Liver (tissue), 8 donors: ENCODE measurements at regions not wholly inside any gene's neighbourhood (a gene's known extent, or its start where the extent isn't known, plus 50 kb on each side); places are given as distances from the start of the nearest gene placed in this dataset.
A peak's percentile ranks its signal among the peaks of the same experiment; 100 is the strongest.

ENCODE experiments used
- DNase-seq: peaks from one replicate; pipeline ENCODE4 v3.0.0-alpha.2; 2017; ENCODE audit warnings: low spot score
- H3K27ac ChIP-seq, 2 donors: one replicate each; pipeline ENCODE4 v1.7.0; 2013; ENCODE audit warnings: inconsistent platforms in 2 of 2, low read length in 2 of 2, control low read depth in 1 of 2, low read depth in 1 of 2, mild to moderate bottlenecking in 1 of 2
- H3K27me3 ChIP-seq, 4 donors: one replicate each; pipeline versions ENCODE4 v1.6.1 to v1.7.0; 2013; ENCODE audit warnings: low read length in 3 of 4, inconsistent platforms in 1 of 4, mild to moderate bottlenecking in 1 of 4, moderate library complexity in 1 of 4; ENCODE audit not compliant: control insufficient read depth in 4 of 4, insufficient read depth in 4 of 4
- H3K36me3 ChIP-seq, 4 donors: one replicate each; pipeline versions ENCODE4 v1.6.1 to v1.7.0; 2013; ENCODE audit warnings: low read length in 3 of 4, mild to moderate bottlenecking in 3 of 4, low read depth in 1 of 4, moderate library complexity in 1 of 4; ENCODE audit not compliant: control insufficient read depth in 4 of 4, insufficient read depth in 3 of 4
- H3K4me1 ChIP-seq, 4 donors: one replicate each; pipeline versions ENCODE4 v1.6.1 to v1.7.0; 2013; ENCODE audit warnings: low read length in 3 of 4, mild to moderate bottlenecking in 3 of 4, moderate library complexity in 1 of 4; ENCODE audit not compliant: control insufficient read depth in 4 of 4, insufficient read depth in 4 of 4
- H3K4me3 ChIP-seq, 3 donors: one replicate each; pipeline versions ENCODE4 v1.6.1 to v1.7.0; 2013; ENCODE audit warnings: low read length in 3 of 3, control low read depth in 1 of 3, low read depth in 1 of 3, mild to moderate bottlenecking in 1 of 3
- H3K9ac ChIP-seq, 2 donors: one replicate each; pipeline ENCODE4 v1.7.0; 2013; ENCODE audit warnings: low read length in 2 of 2, mild to moderate bottlenecking in 2 of 2, moderate library complexity in 2 of 2, control low read depth in 1 of 2, low read depth in 1 of 2
- H3K9me3 ChIP-seq, 4 donors: one replicate each; pipeline versions ENCODE4 v1.6.1 to v1.7.0; 2013; ENCODE audit warnings: low read length in 3 of 4; ENCODE audit not compliant: control insufficient read depth in 4 of 4
- EGR1 ChIP-seq, 2 donors: IDR thresholded peaks; 2 replicates each; pipeline ENCODE4 v1.6.1; 2016 to 2018; ENCODE audit warnings: antibody characterized with exemption in 2 of 2, low read depth in 2 of 2
- FOXA1 ChIP-seq: IDR thresholded peaks from 2 replicates; pipeline ENCODE4 v1.6.1; 2016; ENCODE audit warnings: antibody characterized with exemption
- FOXA2 ChIP-seq: IDR thresholded peaks from 2 replicates; pipeline ENCODE4 v1.6.1; 2016; ENCODE audit warnings: antibody characterized with exemption
- GABPA ChIP-seq, 2 donors: IDR thresholded peaks in 1 of 2; conservative IDR thresholded peaks in 1 of 2; 2 replicates each; pipeline ENCODE4 v1.6.1; 2016; ENCODE audit warnings: antibody characterized with exemption in 2 of 2, mild to moderate bottlenecking in 1 of 2, moderate library complexity in 1 of 2
- HNF4A ChIP-seq, 2 donors: conservative IDR thresholded peaks; 2 replicates each; pipeline ENCODE4 v1.6.1; 2016; ENCODE audit warnings: antibody characterized with exemption in 2 of 2, mild to moderate bottlenecking in 2 of 2
- HNF4G ChIP-seq: IDR thresholded peaks from 2 replicates; pipeline ENCODE4 v1.6.1; 2016; ENCODE audit warnings: antibody characterized with exemption
- JUND ChIP-seq, 2 donors: IDR thresholded peaks; 2 replicates each; pipeline ENCODE4 v1.6.1; 2016; ENCODE audit warnings: antibody characterized with exemption in 2 of 2
- MAX ChIP-seq: IDR thresholded peaks from 2 replicates; pipeline ENCODE4 v1.6.1; 2016; ENCODE audit warnings: antibody characterized with exemption
- NR2F2 ChIP-seq: IDR thresholded peaks from 2 replicates; pipeline ENCODE4 v1.6.1; 2016; ENCODE audit warnings: antibody characterized with exemption
- RAD21 ChIP-seq, 2 donors: IDR thresholded peaks; 2 replicates each; pipeline ENCODE4 v1.6.1; 2016; ENCODE audit warnings: antibody characterized with exemption in 2 of 2, mild to moderate bottlenecking in 2 of 2
- REST ChIP-seq: IDR thresholded peaks from 2 replicates; pipeline ENCODE4 v1.6.1; 2016; ENCODE audit warnings: antibody characterized with exemption, mild to moderate bottlenecking
- RXRA ChIP-seq, 2 donors: IDR thresholded peaks; 2 replicates each; pipeline ENCODE4 v1.6.1; 2017 to 2018; ENCODE audit warnings: antibody characterized with exemption in 2 of 2, mild to moderate bottlenecking in 1 of 2
- SP1 ChIP-seq: IDR thresholded peaks from 2 replicates; pipeline ENCODE4 v1.6.1; 2018; ENCODE audit warnings: antibody characterized with exemption, mild to moderate bottlenecking
- TAF1 ChIP-seq: conservative IDR thresholded peaks from 2 replicates; pipeline ENCODE4 v1.6.1; 2016; ENCODE audit warnings: antibody characterized with exemption, mild to moderate bottlenecking
- YY1 ChIP-seq: IDR thresholded peaks from 2 replicates; pipeline ENCODE4 v1.6.1; 2016; ENCODE audit warnings: antibody characterized with exemption, mild to moderate bottlenecking
- ZBTB33 ChIP-seq: IDR thresholded peaks from 2 replicates; pipeline ENCODE4 v1.6.1; 2016; ENCODE audit warnings: antibody characterized with exemption
- WGBS: extraction: QIAGEN DNeasy Blood & Tissue Kit; methylation state at CpG from one replicate; pipeline ENCODE4 v1.1.7; 2013; 5-methylcytosine and 5-hydroxymethylcytosine counted together
- TF ChIP-seq, protein P1 (sequence below): IDR thresholded peaks from 2 replicates; pipeline ENCODE4 v1.6.1; 2016; ENCODE audit warnings: antibody characterized with exemption
- TF ChIP-seq, protein P2 (sequence below): fragments of 150-350 bp; IDR thresholded peaks from 2 replicates; pipeline ENCODE4 v1.5.1; 2017; ENCODE audit warnings: improper control_type of control experiment, low read depth, low read length; ENCODE audit not compliant: missing input control
- donor health status: healthy.
- donor health status: healthy.
- donor health status: healthy.
- donor health status: healthy.
- donor health status: healthy.

DNA sequence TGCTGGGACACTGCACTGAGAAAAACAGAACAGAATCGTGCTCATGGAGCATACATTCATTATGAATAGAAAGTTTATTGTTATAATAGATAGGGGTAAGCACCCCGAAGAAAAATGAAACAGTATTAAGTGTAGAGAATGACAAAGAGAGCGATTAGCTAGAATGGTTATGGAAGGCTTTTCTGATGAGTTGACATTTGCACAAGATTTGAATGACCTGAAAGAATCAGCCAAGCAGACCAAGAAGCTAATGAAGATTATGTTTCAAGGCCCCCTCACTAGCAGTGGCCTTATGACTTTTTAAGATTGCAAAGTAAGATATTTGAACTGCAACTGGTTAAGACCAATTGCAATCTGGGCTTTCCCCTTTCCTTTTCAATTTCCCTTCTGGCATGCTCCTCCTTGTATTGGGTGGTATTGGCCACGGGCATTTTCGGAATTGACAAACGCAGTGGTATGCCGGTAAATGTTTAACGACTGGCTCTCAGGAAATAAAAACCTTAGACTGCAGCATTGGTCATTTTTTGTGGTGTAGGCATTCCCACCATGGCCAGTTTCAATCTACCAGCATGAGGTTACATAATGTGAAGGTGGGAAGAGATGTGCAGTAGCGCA is 120.0 kb upstream of the CITED2 start:
- Histone ChIP-seq H3K9ac (no peak overlapping the region), H3K4me3 (no peak overlapping the region), H3K4me1 (peaks cover 0 to 11% (median 1%) of the 10 kb centered on the region in 4 donors), H3K36me3 (no peaks in the 10 kb centered on the region), H3K9me3 (no peaks in the 10 kb centered on the region), H3K27ac (no peak overlapping the region), H3K27me3 (no peaks in the 10 kb centered on the region)
- 90% methylated on average over 9 of the region's 9 CpGs for WGBS
- no peak for TF ChIP-seq REST
- no peak for TF ChIP-seq HNF4A (conservative IDR thresholded peaks at IDR 0.05)
- TF ChIP-seq RAD21 (IDR thresholded peaks at IDR 0.05): no peak
- TF ChIP-seq NR2F2: no peak
- no peak for TF ChIP-seq MAX
- TF ChIP-seq JUND (IDR thresholded peaks at IDR 0.05): no peak
- no peak for TF ChIP-seq TAF1
- no peak for TF ChIP-seq EGR1 (IDR thresholded peaks at IDR 0.05; ENCODE audit: low read depth in 2 of 2)
- no peak for TF ChIP-seq ZBTB33
- no peak for DNase-seq

- peaks cover 0 to 33% (median 18%) of the 10 kb centered on the region in 4 donors for H3K4me1 ChIP-seq
- no peaks in the 10 kb centered on the region for H3K27me3 ChIP-seq
- no peaks in the 10 kb centered on the region for H3K36me3 ChIP-seq
- peak overlapping the region in 1 of 3 donors; percentile 12 for H3K4me3 ChIP-seq
- H3K9ac ChIP-seq: no peak overlapping the region
- no peak for DNase-seq
- H3K9me3 ChIP-seq: no peaks in the 10 kb centered on the region
- WGBS: 35% methylated on average over 4 of the region's 4 CpGs
- H3K27ac ChIP-seq: peak overlapping the region; percentile 60 to 65
- TF ChIP-seq NR2F2 (no peak), GABPA (IDR thresholded peaks at IDR 0.05 in 1 of 2, conservative IDR thresholded peaks at IDR 0.05 in 1 of 2) (peak; percentile 62 to 89), EGR1 (IDR thresholded peaks at IDR 0.05; ENCODE audit: low read depth in 2 of 2) (no peak), TAF1 (peak; percentile 56), MAX (peak; percentile 17), FOXA2 (peak; percentile 91), RXRA (IDR thresholded peaks at IDR 0.05) (peak; percentile 40 to 57), HNF4G (no peak), SP1 (peak; percentile 80), YY1 (peak; percentile 69), HNF4A (conservative IDR thresholded peaks at IDR 0.05) (peak; percentile 53 to 57), REST (peak; percentile 87), FOXA1 (peak; percentile 82), RAD21 (IDR thresholded peaks at IDR 0.05) (peak; percentile 28 to 45), JUND (IDR thresholded peaks at IDR 0.05) (peak in 1 of 2 donors; percentile 27)
- TF ChIP-seq, protein P1, sequence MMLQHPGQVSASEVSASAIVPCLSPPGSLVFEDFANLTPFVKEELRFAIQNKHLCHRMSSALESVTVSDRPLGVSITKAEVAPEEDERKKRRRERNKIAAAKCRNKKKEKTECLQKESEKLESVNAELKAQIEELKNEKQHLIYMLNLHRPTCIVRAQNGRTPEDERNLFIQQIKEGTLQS: no peak
- TF ChIP-seq, protein P2, sequence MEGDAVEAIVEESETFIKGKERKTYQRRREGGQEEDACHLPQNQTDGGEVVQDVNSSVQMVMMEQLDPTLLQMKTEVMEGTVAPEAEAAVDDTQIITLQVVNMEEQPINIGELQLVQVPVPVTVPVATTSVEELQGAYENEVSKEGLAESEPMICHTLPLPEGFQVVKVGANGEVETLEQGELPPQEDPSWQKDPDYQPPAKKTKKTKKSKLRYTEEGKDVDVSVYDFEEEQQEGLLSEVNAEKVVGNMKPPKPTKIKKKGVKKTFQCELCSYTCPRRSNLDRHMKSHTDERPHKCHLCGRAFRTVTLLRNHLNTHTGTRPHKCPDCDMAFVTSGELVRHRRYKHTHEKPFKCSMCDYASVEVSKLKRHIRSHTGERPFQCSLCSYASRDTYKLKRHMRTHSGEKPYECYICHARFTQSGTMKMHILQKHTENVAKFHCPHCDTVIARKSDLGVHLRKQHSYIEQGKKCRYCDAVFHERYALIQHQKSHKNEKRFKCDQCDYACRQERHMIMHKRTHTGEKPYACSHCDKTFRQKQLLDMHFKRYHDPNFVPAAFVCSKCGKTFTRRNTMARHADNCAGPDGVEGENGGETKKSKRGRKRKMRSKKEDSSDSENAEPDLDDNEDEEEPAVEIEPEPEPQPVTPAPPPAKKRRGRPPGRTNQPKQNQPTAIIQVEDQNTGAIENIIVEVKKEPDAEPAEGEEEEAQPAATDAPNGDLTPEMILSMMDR: no peak
Observed at GRCh38 chr6:139490482-139490881, 116.0 kb upstream of the CITED2 start.
